Liver (tissue), 3 donors: ENCODE measurements at regions not wholly inside any gene's neighbourhood (a gene's known extent, or its start where the extent isn't known, plus 50 kb on each side); places are given as distances from the start of the nearest gene placed in this dataset.

Source experiments
- CTCF ChIP-seq: fragments of 150-350 bp; IDR thresholded peaks from 2 replicates; pipeline ENCODE4 v1.5.1; 2017; ENCODE audit warnings: improper control_type of control experiment, low read depth, low read length; ENCODE audit not compliant: missing input control
- FOXA2 ChIP-seq: IDR thresholded peaks from 2 replicates; pipeline ENCODE4 v1.6.1; 2016; ENCODE audit warnings: antibody characterized with exemption
- GABPA ChIP-seq, 2 donors: IDR thresholded peaks in 1 of 2; conservative IDR thresholded peaks in 1 of 2; 2 replicates each; pipeline ENCODE4 v1.6.1; 2016; ENCODE audit warnings: antibody characterized with exemption in 2 of 2, mild to moderate bottlenecking in 1 of 2, moderate library complexity in 1 of 2
- JUND ChIP-seq, 2 donors: IDR thresholded peaks; 2 replicates each; pipeline ENCODE4 v1.6.1; 2016; ENCODE audit warnings: antibody characterized with exemption in 2 of 2
- RXRA ChIP-seq, 2 donors: IDR thresholded peaks; 2 replicates each; pipeline ENCODE4 v1.6.1; 2017 to 2018; ENCODE audit warnings: antibody characterized with exemption in 2 of 2, mild to moderate bottlenecking in 1 of 2
- SP1 ChIP-seq: IDR thresholded peaks from 2 replicates; pipeline ENCODE4 v1.6.1; 2018; ENCODE audit warnings: antibody characterized with exemption, mild to moderate bottlenecking
- TAF1 ChIP-seq: conservative IDR thresholded peaks from 2 replicates; pipeline ENCODE4 v1.6.1; 2016; ENCODE audit warnings: antibody characterized with exemption, mild to moderate bottlenecking
- YY1 ChIP-seq: IDR thresholded peaks from 2 replicates; pipeline ENCODE4 v1.6.1; 2016; ENCODE audit warnings: antibody characterized with exemption, mild to moderate bottlenecking
- donor health status: healthy.
- donor health status: healthy.

GRCh38 chr11:91104237-91104636, 881.4 kb upstream of the CHORDC1 start:
- TF ChIP-seq CTCF, result no peak
- TF ChIP-seq YY1, result no peak
- TF ChIP-seq RXRA (IDR thresholded peaks at IDR 0.05), result no peak
- TF ChIP-seq GABPA (IDR thresholded peaks at IDR 0.05 in 1 of 2, conservative IDR thresholded peaks at IDR 0.05 in 1 of 2), result no peak
- TF ChIP-seq TAF1, result no peak
- TF ChIP-seq SP1, result no peak
- no peak for TF ChIP-seq JUND (IDR thresholded peaks at IDR 0.05)
- no peak for TF ChIP-seq FOXA2
